Inferior parietal cortex (tissue), 1 donor: ENCODE measurements at regions not wholly inside any gene's neighbourhood (a gene's known extent, or its start where the extent isn't known, plus 50 kb on each side); places are given as distances from the start of the nearest gene placed in this dataset.

Experiments
- DNase-seq: peaks from one replicate; pipeline ENCODE4 v3.0.0-alpha.2; 2016; ENCODE audit errors: extremely low spot score

DNA sequence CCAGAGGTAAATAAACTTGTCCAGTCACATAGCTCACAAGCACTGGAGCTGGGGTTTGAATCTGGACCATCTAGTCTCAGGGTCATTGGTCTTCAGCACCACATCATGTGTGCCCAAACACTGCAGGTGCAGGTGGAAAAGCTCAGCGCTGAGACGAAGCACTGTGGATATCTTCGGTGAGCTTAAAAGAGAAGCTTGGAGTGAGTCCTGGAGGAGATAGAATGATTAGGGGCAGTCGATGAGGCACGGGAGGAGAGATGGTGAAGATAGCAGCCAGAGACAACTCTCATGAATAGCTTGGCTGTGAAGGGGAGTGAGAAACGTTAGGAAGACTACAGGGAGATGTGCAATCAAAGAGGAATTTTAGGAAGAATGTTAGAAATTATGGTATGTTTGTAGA lies 389.3 kb downstream of the FGF9 start:
- no peak for DNase-seq

DNA sequence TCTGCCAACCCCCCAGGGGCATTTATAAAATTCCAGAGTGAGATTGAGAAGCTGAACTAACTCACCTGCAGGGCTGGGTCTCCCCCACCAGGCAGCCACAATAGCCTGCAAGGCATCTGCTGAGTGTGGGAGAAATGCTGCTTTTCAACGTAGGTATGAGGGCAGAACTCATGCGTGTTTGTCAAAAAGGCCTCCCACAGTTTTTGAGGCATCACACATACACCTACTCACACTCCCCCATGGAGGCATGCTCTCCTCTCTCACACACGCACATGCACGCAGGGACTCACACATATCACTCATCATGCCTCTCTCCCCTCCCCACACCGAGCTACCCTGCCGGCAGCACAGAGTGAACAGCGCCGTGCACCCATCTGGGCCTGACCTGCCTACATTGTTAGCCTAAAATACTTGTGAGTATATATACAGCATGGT lies 390.5 kb downstream of the FGF9 start:
- no peak for DNase-seq

DNA sequence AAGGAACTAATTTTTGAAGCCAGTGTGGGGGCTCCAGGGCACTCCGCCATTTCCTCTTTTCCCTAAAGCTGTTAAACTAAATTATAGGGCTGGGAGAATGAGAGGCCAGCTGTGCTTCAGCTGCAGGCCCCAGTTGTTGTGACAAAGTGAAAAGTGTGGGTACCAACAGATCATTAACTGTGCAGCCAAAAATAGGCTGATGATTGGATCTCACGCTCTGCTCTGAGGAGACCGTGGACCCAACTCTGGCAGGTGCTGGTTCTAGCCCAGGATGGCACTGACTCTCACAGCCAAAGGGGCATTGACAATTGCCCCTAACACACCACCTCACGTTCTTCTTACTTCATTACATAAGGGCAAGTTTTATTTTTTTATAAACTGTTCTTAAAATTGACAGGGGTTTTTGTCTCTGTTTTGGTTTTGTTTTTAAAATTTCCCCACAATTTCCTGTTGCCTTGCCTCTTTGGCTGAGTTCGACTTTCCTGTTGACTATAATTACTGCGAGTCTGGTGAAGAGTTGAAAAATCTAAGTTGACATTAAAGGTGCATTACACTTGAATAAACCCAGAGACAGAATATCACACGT lies 391.0 kb downstream of the FGF9 start:
- DNase-seq, result no peak

DNA sequence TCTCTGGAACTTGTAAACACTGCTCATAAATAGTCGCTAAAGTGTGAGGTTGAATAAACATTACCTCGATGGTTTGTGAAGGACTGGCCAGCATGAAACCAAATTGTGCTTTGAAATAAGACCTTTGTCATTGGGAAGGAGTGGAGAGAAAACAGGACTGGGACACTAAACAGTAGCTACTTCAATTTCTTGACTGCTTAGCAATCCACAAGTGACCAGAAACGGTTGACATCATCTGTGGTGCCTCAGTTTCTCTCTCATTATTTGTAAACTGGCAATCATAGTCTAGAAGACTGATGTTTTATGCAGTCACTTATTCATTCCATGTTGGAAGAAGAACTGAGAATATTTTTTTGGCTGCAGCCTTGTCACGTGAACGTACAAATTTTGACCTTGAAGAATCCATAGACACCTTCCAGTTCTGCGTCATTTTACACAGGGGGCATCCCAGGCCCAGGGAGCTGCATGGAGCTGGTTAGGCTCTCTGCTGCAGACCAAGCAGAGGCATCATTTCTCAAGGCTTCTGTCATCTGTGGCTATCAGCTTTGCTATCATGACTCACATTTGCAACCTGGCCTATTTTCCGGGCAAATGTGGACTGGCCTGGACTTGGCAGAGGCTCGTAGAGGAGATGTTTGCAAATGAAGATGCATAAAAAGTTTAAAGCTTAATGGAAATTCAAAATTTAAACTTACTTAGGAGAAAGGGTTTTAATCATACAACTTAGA lies 391.8 kb downstream of the FGF9 start:
- no peak for DNase-seq

DNA sequence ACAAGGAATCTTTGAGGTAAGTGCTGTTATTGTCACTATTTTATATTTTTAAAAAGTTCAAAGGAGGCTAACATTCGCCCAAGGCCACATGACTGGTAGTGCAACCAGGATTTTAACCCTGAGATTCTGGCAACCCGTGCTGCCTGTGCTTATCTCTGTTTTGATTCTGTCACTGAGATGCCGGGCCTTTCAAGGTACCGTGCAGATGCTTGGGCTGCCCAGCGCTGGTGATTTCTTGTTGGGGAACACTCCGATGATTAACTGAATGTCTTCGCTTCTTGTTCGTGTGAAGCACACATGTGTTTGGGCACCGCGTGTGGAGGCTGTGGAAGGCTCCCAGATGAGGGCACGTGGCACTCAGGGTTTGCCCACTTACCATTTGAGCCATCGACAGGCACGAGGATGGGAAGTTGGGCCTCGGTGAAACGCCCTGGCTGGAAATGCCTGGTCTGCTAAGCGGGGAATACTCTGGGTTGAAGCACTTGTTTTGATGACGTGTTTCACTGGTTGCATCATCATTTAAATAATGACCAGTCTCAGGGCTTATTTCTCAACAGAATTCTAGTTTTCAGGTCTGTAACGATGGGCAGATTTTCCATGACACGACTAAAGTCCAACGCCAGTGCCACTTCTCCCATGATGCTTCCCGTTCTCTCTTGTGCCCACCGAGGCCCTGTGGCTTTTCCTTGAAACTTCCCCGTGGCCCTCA lies 392.7 kb downstream of the FGF9 start:
- no peak for DNase-seq

DNA sequence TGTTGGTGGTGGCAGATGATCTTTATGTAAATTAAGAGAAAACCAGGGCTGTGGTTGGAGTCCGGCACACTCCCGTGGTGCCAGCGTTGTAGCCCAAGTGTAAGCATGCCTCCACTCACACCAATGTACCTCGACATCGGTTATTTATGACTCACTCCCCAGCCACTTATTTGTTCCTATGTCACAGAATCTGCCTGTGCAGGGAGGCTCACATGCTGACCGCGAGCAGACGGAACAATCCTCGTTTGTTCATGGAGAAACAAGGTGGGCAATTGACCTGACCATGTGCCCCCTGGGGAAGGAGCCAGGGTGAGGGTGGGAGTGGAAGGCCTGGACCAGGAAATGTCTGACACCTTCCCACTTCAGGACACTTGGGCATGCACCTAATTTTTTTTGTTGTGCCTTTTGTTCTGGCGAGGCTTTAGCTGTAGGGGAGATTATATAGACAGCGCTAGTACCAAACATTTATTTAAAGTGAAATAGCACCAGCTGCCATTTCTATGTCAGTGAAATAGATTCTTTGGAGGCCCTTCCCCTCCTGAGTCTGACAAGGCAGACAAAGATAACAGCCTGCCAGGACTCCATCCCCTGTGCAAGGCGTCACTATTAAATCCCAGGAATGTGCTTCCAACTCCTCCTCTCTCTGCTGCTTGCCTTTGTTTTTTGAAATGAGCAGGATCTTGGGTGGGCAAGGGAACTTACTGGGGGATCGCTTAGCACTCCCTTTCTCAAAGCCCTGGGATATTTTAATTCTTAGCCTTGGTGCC lies 394.2 kb downstream of the FGF9 start:
- no peak for DNase-seq

GRCh38 chr13:22073718-22074117 lies 402.8 kb downstream of the FGF9 start:
- no peak for DNase-seq

GRCh38 chr13:22074403-22074802 lies 403.5 kb downstream of the FGF9 start:
- no peak for DNase-seq

GRCh38 chr13:22076658-22077057 lies 405.8 kb downstream of the FGF9 start:
- DNase-seq, result no peak

DNA sequence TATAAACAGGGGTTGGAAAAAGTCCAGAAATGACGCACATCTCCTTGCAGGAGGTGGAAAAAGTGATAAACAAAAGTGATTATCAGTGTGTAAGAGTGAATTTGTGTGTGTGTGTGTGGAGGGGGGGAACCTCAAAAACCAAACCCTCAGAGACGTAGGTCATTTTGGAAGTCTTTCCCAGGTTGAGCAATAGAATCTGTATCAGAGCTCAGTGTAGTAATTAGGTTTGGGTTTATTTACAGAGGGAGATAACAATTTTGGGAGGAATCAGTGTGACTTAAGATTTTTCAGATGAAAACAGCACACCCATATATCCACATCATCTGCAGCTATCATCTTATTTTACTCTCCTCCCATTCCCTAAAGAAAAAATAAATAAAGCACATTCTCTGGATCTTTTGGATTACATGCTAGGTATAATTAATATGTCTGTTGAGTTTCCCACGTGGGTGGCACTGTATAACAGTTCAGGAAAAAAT lies 406.4 kb downstream of the FGF9 start:
- no peak for DNase-seq

DNA sequence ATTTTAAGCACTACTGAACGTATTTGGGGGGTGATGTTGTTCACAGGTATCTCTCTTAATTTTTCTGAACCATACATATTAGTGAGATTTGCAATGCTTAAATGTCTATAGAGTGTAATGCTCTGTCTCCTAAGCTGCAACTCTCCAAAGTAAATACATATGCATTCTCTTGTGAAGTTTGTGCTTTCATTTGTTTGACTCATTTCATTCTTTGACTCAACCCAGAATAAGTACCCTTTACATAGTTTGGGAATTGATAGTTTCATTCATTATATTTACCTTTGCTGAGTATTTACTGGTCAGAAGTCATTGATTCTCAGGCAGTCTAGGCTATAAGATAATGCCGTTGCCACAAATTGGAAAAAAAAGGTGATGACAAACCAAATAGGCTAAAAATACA lies 406.9 kb downstream of the FGF9 start:
- no peak for DNase-seq

DNA sequence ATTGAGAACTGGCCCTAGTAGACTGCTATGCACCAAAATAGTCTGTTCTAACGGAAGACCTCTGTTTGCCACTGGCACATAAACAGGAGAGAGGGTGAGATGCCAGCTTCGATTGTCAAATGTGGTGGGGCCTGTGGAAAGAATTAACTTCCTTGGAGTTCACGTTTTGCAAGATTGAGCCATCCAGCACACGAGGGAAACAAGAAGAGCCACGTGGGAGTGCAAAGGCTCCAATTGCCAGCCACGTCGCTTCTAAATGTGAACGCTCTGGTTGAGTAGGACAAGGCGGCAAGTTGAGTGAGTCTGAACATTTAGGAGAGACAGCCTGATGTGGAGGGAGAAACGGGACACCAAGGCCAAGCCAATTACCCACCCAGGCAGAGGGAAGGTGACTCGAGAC lies 409.1 kb downstream of the FGF9 start:
- no peak for DNase-seq

DNA sequence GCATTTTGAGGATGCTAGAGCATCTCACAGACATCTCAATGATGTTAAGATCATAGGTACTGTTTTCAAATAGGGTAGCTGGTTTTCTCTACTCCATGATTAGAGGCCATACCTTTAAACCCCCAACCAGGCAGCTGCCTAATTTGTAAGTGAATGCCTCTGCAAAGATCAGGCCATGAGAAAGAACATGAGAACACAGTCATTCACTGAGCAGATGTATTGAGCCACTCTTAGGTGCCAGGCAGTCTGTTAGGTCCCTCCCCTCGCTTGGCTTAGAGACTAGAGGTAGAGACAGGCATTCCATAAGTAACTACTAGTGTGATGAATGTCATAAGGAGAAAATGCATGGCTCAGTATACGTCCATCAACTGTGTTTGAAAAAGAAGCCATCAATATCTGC lies 410.0 kb downstream of the FGF9 start:
- DNase-seq, result no peak

DNA sequence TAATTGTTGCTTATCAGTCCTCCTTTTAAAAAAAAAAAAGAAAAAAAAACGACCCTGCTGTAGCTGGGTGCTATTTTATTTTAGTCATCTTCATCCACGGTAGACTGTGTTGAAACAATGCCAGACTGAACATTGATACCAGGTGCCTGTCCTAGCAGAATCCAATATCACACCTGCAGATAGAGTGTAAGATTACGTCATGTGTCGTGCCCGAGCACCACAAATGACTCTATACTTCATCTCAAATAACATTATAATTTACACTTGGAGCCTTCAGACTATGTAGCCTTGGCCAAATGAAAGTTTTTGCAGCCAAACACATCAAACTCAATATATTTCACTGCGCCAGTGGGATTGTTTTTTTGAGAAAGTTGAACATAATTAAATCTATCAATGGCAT lies 410.6 kb downstream of the FGF9 start:
- no peak for DNase-seq

- no peak for DNase-seq
Observed at GRCh38 chr13:22082030-22082429, 411.2 kb downstream of the FGF9 start.

GRCh38 chr13:22082437-22083100 lies 411.7 kb downstream of the FGF9 start:
- DNase-seq, result no peak

- DNase-seq, result no peak
Observed at GRCh38 chr13:22085001-22085400, 414.1 kb downstream of the FGF9 start.

- DNase-seq, result no peak
Observed at GRCh38 chr13:22086597-22087330, 415.9 kb downstream of the FGF9 start.

GRCh38 chr13:22090106-22090505 lies 419.2 kb downstream of the FGF9 start:
- no peak for DNase-seq

GRCh38 chr13:22091222-22091970 lies 420.5 kb downstream of the FGF9 start:
- DNase-seq, result no peak
